ENCODE measurements at regions not wholly inside any gene's neighbourhood (a gene's known extent, or its start where the extent isn't known, plus 50 kb on each side); places are given as distances from the start of the nearest gene placed in this dataset.

DNA sequence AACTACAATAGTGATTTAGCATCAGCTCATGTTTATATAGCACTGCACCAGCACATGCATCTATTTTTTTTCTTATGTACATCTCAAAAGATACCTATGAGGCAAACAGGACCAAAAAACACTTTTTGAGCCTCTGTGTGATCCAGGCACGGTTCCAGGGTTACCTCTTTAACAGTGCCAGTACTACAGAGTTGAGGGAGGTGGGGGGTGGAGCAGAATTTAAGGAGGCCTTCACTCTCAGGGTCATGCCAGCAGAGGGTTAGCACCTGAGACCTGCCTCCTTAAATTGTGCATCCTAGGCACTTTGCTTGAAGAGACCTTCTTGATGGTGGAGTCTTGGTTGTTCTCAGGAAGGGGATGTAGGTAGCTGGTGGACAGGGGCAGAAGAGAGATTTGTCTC, 150.3 kb upstream of the TBL1XR1 start:
- TF ChIP-seq, protein P1, sequence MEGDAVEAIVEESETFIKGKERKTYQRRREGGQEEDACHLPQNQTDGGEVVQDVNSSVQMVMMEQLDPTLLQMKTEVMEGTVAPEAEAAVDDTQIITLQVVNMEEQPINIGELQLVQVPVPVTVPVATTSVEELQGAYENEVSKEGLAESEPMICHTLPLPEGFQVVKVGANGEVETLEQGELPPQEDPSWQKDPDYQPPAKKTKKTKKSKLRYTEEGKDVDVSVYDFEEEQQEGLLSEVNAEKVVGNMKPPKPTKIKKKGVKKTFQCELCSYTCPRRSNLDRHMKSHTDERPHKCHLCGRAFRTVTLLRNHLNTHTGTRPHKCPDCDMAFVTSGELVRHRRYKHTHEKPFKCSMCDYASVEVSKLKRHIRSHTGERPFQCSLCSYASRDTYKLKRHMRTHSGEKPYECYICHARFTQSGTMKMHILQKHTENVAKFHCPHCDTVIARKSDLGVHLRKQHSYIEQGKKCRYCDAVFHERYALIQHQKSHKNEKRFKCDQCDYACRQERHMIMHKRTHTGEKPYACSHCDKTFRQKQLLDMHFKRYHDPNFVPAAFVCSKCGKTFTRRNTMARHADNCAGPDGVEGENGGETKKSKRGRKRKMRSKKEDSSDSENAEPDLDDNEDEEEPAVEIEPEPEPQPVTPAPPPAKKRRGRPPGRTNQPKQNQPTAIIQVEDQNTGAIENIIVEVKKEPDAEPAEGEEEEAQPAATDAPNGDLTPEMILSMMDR (IDR thresholded peaks at IDR 0.05), result no peak
- Histone ChIP-seq H3K9ac (no peak overlapping the region), H3K27ac (no peak overlapping the region), H3K27me3 (ENCODE audit: control insufficient read depth, insufficient read depth, low read length) (no peaks in the 10 kb centered on the region), H3K4me2 (ENCODE audit: low read length) (no peak overlapping the region), H3K4me1 (peaks cover 18% of the 10 kb centered on the region), H2AFZ (no peak overlapping the region), H3K36me3 (ENCODE audit: control insufficient read depth, insufficient read depth, low read length) (no peaks in the 10 kb centered on the region), H3K4me3 (ENCODE audit: low read depth, low read length) (no peak overlapping the region), H3K79me2 (no peaks in the 10 kb centered on the region), H3K9me3 (ENCODE audit: control insufficient read depth, low read length) (no peaks in the 10 kb centered on the region)

DNA sequence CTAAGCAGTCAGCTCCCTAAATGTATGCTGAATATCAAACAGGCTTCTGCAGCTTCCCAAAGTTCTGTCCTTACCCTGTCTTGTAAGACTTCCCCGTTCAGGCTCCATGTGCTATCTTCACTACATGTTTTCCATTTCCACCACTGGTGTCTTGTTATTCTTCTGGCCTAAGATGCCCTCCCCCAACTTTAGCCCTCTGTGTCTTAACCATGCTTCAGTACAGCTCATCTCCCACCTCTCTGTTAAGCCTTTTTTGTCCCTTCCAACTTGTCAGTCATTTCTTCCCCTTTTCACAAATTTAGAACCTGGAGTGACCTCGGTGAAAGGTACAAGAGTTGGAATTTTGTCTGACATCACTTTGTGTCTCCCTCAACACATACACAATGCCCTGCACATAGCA, 151.7 kb upstream of the TBL1XR1 start:
- Histone ChIP-seq H3K4me3 (ENCODE audit: low read depth, low read length) (no peak overlapping the region), H3K79me2 (no peaks in the 10 kb centered on the region), H3K36me3 (ENCODE audit: control insufficient read depth, insufficient read depth, low read length) (no peaks in the 10 kb centered on the region), H3K27ac (no peak overlapping the region), H3K4me1 (peaks cover 18% of the 10 kb centered on the region), H3K27me3 (ENCODE audit: control insufficient read depth, insufficient read depth, low read length) (no peaks in the 10 kb centered on the region), H3K9ac (no peak overlapping the region), H2AFZ (no peak overlapping the region), H3K9me3 (ENCODE audit: control insufficient read depth, low read length) (no peaks in the 10 kb centered on the region), H3K4me2 (ENCODE audit: low read length) (no peak overlapping the region)
- TF ChIP-seq, protein P1 (IDR thresholded peaks at IDR 0.05), result no peak

DNA sequence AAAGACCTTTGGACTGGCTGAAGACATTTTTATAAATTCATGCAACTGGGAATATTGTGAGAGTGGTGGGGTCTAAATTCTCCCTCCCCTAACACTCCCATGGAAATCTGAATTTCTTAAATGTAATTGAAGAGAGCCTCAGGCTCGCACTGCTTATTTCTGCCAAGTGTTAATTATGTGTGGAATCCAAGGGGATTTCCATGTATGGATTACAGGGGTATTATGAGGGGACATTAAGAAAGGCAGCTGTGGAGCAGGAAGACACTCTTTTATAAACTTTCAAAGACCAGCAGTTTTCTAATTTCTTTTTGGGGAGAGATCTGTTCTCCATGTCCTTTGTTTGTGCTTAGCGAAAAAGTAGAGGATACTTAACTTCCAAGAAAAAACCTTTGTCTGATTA, 152.1 kb upstream of the TBL1XR1 start:
- no peaks in the 10 kb centered on the region for H3K9me3 ChIP-seq (ENCODE audit: control insufficient read depth, low read length)
- H2AFZ ChIP-seq, result no peak overlapping the region
- no peak overlapping the region for H3K4me2 ChIP-seq (ENCODE audit: low read length)
- H3K4me1 ChIP-seq, result peaks cover 18% of the 10 kb centered on the region
- TF ChIP-seq, protein P1 (IDR thresholded peaks at IDR 0.05), result no peak
- H3K27ac ChIP-seq, result no peak overlapping the region
- H3K4me3 ChIP-seq (ENCODE audit: low read depth, low read length), result no peak overlapping the region
- H3K9ac ChIP-seq, result no peak overlapping the region
- no peaks in the 10 kb centered on the region for H3K36me3 ChIP-seq (ENCODE audit: control insufficient read depth, insufficient read depth, low read length)
- H3K27me3 ChIP-seq (ENCODE audit: control insufficient read depth, insufficient read depth, low read length), result no peaks in the 10 kb centered on the region
- no peaks in the 10 kb centered on the region for H3K79me2 ChIP-seq

DNA sequence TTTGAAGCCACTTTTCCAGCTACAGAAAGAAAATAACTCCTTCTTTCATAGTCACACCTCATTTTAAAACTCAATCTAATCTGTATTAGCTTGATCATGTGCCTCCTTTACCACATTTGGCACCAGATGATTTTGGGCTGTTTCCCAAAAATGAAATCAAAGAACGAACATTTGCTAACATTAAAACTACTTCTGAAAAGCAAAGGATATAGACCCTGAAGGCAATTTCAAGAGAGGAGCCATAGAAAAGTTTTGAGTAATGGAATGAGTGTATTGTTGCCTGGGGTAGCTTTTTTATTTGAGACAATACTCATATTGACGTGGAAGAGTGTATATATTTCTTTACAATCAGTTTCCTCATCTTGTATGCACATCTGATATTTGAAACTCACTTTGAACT, 152.8 kb upstream of the TBL1XR1 start:
- no peaks in the 10 kb centered on the region for H3K27me3 ChIP-seq (ENCODE audit: control insufficient read depth, insufficient read depth, low read length)
- H3K9ac ChIP-seq, result no peak overlapping the region
- H3K79me2 ChIP-seq, result no peaks in the 10 kb centered on the region
- H3K4me2 ChIP-seq (ENCODE audit: low read length), result no peak overlapping the region
- peak overlapping the region; percentile 26 for H2AFZ ChIP-seq
- H3K36me3 ChIP-seq (ENCODE audit: control insufficient read depth, insufficient read depth, low read length), result no peaks in the 10 kb centered on the region
- TF ChIP-seq, protein P1 (IDR thresholded peaks at IDR 0.05), result no peak
- H3K27ac ChIP-seq, result no peak overlapping the region
- peaks cover 13% of the 10 kb centered on the region for H3K4me1 ChIP-seq
- H3K4me3 ChIP-seq (ENCODE audit: low read depth, low read length), result no peak overlapping the region
- no peaks in the 10 kb centered on the region for H3K9me3 ChIP-seq (ENCODE audit: control insufficient read depth, low read length)

DNA sequence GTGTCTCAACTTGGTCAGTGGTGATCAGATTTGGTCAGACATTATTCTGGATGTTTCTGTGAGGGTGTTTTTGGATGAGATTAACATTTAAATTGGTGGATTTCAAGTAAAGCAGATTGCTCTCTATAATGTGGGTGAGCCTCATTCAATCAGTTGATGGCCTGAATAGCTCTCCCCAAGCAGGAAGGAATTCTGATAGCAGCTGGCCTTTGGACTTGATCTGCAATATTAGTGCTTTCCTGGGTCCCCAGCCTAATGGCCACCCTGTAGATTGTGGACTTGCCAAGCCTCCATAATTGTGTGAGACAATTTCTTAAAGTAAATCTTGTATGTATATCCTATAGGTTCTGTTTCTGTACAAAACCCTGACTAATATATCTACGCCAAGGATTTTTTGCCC, 153.9 kb upstream of the TBL1XR1 start:
- TF ChIP-seq, protein P1 (IDR thresholded peaks at IDR 0.05), result no peak
- Histone ChIP-seq H3K79me2 (no peaks in the 10 kb centered on the region), H3K4me2 (ENCODE audit: low read length) (no peak overlapping the region), H3K27me3 (ENCODE audit: control insufficient read depth, insufficient read depth, low read length) (no peaks in the 10 kb centered on the region), H3K36me3 (ENCODE audit: control insufficient read depth, insufficient read depth, low read length) (no peaks in the 10 kb centered on the region), H3K9ac (no peak overlapping the region), H3K4me1 (peaks cover 4% of the 10 kb centered on the region), H2AFZ (no peak overlapping the region), H3K9me3 (ENCODE audit: control insufficient read depth, low read length) (no peaks in the 10 kb centered on the region), H3K27ac (no peak overlapping the region), H3K4me3 (ENCODE audit: low read depth, low read length) (no peak overlapping the region)
